ENCODE measurements at regions not wholly inside any gene's neighbourhood (a gene's known extent, or its start where the extent isn't known, plus 50 kb on each side); places are given as distances from the start of the nearest gene placed in this dataset.

DNA sequence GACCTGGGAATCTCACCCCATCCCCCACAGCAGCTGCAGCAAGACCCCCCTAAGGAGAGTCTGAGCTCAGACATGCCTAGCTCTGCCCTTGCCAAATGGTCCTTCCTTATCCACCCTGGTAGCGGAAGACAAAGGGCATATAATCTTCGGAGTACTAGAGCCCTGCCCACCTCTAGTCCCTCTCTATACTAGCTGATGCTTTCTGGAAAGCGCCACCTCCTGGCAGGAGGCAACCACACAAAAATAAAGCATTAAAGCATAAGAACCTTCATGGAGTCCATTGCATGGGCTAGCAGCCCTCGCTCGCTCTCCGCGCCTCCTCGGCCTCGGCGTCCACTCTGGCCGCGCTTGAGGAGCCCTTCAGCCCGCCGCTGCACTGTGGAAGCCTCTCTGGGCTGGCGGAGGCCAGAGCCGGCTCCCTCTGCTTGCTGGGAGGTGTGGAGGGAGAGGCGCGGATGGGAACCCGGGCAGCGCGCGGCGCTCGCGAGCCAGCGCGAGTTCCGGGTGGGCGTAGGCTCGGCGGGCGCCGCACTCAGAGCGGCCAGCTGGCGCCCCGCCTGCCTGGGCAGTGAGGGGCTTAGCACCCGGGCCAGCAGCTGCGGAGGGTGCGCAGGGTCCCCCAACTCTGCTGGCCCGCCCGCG is 941.2 kb downstream of the SUCLG1 start:
- TF ChIP-seq, protein P1, sequence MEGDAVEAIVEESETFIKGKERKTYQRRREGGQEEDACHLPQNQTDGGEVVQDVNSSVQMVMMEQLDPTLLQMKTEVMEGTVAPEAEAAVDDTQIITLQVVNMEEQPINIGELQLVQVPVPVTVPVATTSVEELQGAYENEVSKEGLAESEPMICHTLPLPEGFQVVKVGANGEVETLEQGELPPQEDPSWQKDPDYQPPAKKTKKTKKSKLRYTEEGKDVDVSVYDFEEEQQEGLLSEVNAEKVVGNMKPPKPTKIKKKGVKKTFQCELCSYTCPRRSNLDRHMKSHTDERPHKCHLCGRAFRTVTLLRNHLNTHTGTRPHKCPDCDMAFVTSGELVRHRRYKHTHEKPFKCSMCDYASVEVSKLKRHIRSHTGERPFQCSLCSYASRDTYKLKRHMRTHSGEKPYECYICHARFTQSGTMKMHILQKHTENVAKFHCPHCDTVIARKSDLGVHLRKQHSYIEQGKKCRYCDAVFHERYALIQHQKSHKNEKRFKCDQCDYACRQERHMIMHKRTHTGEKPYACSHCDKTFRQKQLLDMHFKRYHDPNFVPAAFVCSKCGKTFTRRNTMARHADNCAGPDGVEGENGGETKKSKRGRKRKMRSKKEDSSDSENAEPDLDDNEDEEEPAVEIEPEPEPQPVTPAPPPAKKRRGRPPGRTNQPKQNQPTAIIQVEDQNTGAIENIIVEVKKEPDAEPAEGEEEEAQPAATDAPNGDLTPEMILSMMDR (optimal IDR thresholded peaks at IDR 0.05 in 1 of 3, IDR thresholded peaks at IDR 0.05 in 1 of 3, conservative IDR thresholded peaks at IDR 0.05 in 1 of 3; ENCODE audit: extremely low read depth in 1 of 3, insufficient read depth in 2 of 3, low read length in 3 of 3), result no peak
- TF ChIP-seq EZH2 (IDR thresholded peaks at IDR 0.05; ENCODE audit: low read length), result no peak
